Trophoblast cell (in vitro differentiated cells and primary cell): ENCODE measurements at regions not wholly inside any gene's neighbourhood (a gene's known extent, or its start where the extent isn't known, plus 50 kb on each side); places are given as distances from the start of the nearest gene placed in this dataset.

Source experiments
- DNase-seq, 2 donors: peaks; one replicate each; pipeline ENCODE4 v3.0.0-alpha.2; 2016
- H2AFZ ChIP-seq: 2 replicates; pipeline ENCODE4 v1.6.1; 2013; ENCODE audit warnings: low read length, moderate library complexity, mild to moderate bottlenecking; ENCODE audit not compliant: insufficient read depth, poor library complexity
- H2AK5ac ChIP-seq: 2 replicates; pipeline ENCODE4 v1.6.1; 2013; ENCODE audit warnings: mild to moderate bottlenecking, low read length
- H2BK120ac ChIP-seq: 2 replicates; pipeline ENCODE4 v1.6.1; 2013; ENCODE audit warnings: low read length, mild to moderate bottlenecking, moderate library complexity; ENCODE audit not compliant: insufficient read depth, poor library complexity
- H2BK12ac ChIP-seq: 2 replicates; pipeline ENCODE4 v1.6.1; 2013; ENCODE audit warnings: mild to moderate bottlenecking, low read length, moderate library complexity
- H2BK5ac ChIP-seq: 2 replicates; pipeline ENCODE4 v1.6.1; 2013; ENCODE audit warnings: low read length, low read depth, moderate library complexity, mild to moderate bottlenecking; ENCODE audit not compliant: poor library complexity
- H3K14ac ChIP-seq: 2 replicates; pipeline ENCODE4 v1.6.1; 2013; ENCODE audit warnings: mild to moderate bottlenecking, low read length
- H3K18ac ChIP-seq: 2 replicates; pipeline ENCODE4 v1.6.1; 2013; ENCODE audit warnings: mild to moderate bottlenecking, low read length
- H3K23ac ChIP-seq: 2 replicates; pipeline ENCODE4 v1.6.1; 2013; ENCODE audit warnings: low read length
- H3K27ac ChIP-seq: 2 replicates; pipeline ENCODE4 v1.5.1; 2013; ENCODE audit warnings: low read depth, mild to moderate bottlenecking, inconsistent platforms, low read length, moderate library complexity
- H3K27me3 ChIP-seq: 2 replicates; pipeline ENCODE4 v1.6.1; 2013; ENCODE audit warnings: inconsistent platforms, mild to moderate bottlenecking, low read length, moderate library complexity; ENCODE audit not compliant: insufficient read depth
- H3K36me3 ChIP-seq, 2 experiments: 1 replicate in 1 of 2; 2 replicates in 1 of 2; pipeline ENCODE4 v1.6.1; 2013; ENCODE audit warnings: low read length in 2 of 2, mild to moderate bottlenecking in 2 of 2, moderate library complexity in 1 of 2; ENCODE audit not compliant: insufficient read depth in 2 of 2, control insufficient read depth in 1 of 2
- H3K4ac ChIP-seq: 2 replicates; pipeline ENCODE4 v1.6.1; 2013; ENCODE audit warnings: low read depth, mild to moderate bottlenecking, low read length, moderate library complexity
- H3K4me1 ChIP-seq, 2 experiments: 1 replicate in 1 of 2; 2 replicates in 1 of 2; pipeline ENCODE4 v1.6.1; 2013; ENCODE audit warnings: low read length in 2 of 2, mild to moderate bottlenecking in 2 of 2, moderate library complexity in 1 of 2; ENCODE audit not compliant: insufficient read depth in 2 of 2, control insufficient read depth in 1 of 2
- H3K4me2 ChIP-seq: 2 replicates; pipeline ENCODE4 v1.6.1; 2013; ENCODE audit warnings: inconsistent platforms, mild to moderate bottlenecking, low read length, moderate library complexity
- H3K4me3 ChIP-seq: 2 replicates; pipeline ENCODE4 v1.5.1; 2013; ENCODE audit warnings: mild to moderate bottlenecking, low read depth, low read length, inconsistent platforms
- H3K79me1 ChIP-seq: one replicate; pipeline ENCODE4 v1.6.1; 2013; ENCODE audit warnings: low read length
- H3K79me2 ChIP-seq: 2 replicates; pipeline ENCODE4 v1.6.1; 2013; ENCODE audit warnings: low read length, mild to moderate bottlenecking; ENCODE audit not compliant: control insufficient read depth, insufficient read depth, poor library complexity
- H3K9ac ChIP-seq: 2 replicates; pipeline ENCODE4 v1.6.1; 2013; ENCODE audit warnings: mild to moderate bottlenecking, low read length
- H3K9me3 ChIP-seq: 2 replicates; pipeline ENCODE4 v1.6.1; 2013; ENCODE audit warnings: low read depth, mild to moderate bottlenecking, control low read depth, inconsistent platforms, low read length; ENCODE audit not compliant: insufficient read depth
- H4K12ac ChIP-seq: 2 replicates; pipeline ENCODE4 v1.6.1; 2013; ENCODE audit warnings: low read depth, mild to moderate bottlenecking, low read length, moderate library complexity
- H4K8ac ChIP-seq: 2 replicates; pipeline ENCODE4 v1.6.1; 2013; ENCODE audit warnings: low read depth, mild to moderate bottlenecking, low read length, moderate library complexity
- H4K91ac ChIP-seq: one replicate; pipeline ENCODE4 v1.6.1; 2013; ENCODE audit warnings: low read depth, mild to moderate bottlenecking, low read length, moderate library complexity
- WGBS: extraction: QIAGEN DNeasy Blood & Tissue Kit; methylation state at CpG from one replicate; pipeline ENCODE4 v1.1.7; 2013; ENCODE audit warnings: missing lambda C conversion rate; ENCODE audit not compliant: insufficient read length, insufficient coverage; ENCODE audit errors: extremely low coverage; 5-methylcytosine and 5-hydroxymethylcytosine counted together

- Histone ChIP-seq H2BK12ac (no peak overlapping the region), H3K4me2 (no peak overlapping the region), H3K27me3 (no peaks in the 10 kb centered on the region), H4K8ac (no peak overlapping the region), H2BK120ac (no peak overlapping the region), H3K9me3 (no peaks in the 10 kb centered on the region), H4K12ac (no peak overlapping the region), H2BK5ac (no peak overlapping the region), H3K36me3 (no peaks in the 10 kb centered on the region), H2AK5ac (no peak overlapping the region), H4K91ac (no peak overlapping the region), H3K4me3 (no peak overlapping the region), H3K79me1 (no peaks in the 10 kb centered on the region), H3K79me2 (no peaks in the 10 kb centered on the region), H3K9ac (no peak overlapping the region), H3K18ac (no peak overlapping the region), H3K4ac (no peak overlapping the region), H3K14ac (no peak overlapping the region), H3K4me1 (no peaks in the 10 kb centered on the region), H2AFZ (no peak overlapping the region), H3K23ac (no peak overlapping the region), H3K27ac (no peak overlapping the region)
- DNase-seq, result no peak
- no CpG with 5 or more reads among the region's 2 CpGs for WGBS
These were observed 344.7 kb upstream of the FIGN start for GRCh38 chr2:164080486-164080885.

GRCh38 chr2:164079258-164079657 lies 343.4 kb upstream of the FIGN start:
- no peak overlapping the region for H3K4ac ChIP-seq
- no peak overlapping the region for H3K9ac ChIP-seq
- H3K27me3 ChIP-seq, result no peaks in the 10 kb centered on the region
- H3K27ac ChIP-seq, result no peak overlapping the region
- no peak overlapping the region for H2BK12ac ChIP-seq
- H3K14ac ChIP-seq, result no peak overlapping the region
- no peaks in the 10 kb centered on the region for H3K79me1 ChIP-seq
- H2BK5ac ChIP-seq, result no peak overlapping the region
- no peak overlapping the region for H4K8ac ChIP-seq
- no peak overlapping the region for H3K4me2 ChIP-seq
- H3K4me3 ChIP-seq, result no peak overlapping the region
- no peak for DNase-seq
- no peak overlapping the region for H3K18ac ChIP-seq
- H3K4me1 ChIP-seq, result no peaks in the 10 kb centered on the region
- no peak overlapping the region for H2AK5ac ChIP-seq
- H4K91ac ChIP-seq, result no peak overlapping the region
- no peak overlapping the region for H2AFZ ChIP-seq
- WGBS, result no CpG with 5 or more reads among the region's 2 CpGs
- H3K36me3 ChIP-seq, result no peaks in the 10 kb centered on the region
- H3K79me2 ChIP-seq, result no peaks in the 10 kb centered on the region
- H3K9me3 ChIP-seq, result no peaks in the 10 kb centered on the region
- no peak overlapping the region for H3K23ac ChIP-seq
- H2BK120ac ChIP-seq, result no peak overlapping the region
- no peak overlapping the region for H4K12ac ChIP-seq

DNA sequence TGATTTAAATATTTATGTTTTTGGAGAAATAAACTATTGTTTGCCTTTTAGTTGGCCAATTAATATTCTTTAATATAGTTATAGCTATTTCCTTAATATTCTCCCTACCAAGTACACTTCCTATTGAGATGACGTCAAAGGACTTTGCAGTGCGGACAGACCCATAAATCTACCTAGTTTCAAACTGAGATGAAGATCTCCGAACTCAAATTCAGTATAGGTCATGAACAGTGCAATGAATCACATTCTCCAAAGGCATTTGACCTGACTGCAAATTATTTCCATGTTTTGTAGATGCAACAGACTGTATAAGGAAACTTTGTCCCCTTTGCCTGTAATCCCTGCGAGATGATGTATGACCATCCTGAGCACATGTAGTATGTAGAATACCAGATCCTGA lies 342.6 kb upstream of the FIGN start:
- H2BK12ac ChIP-seq, result no peak overlapping the region
- H3K9ac ChIP-seq, result no peak overlapping the region
- H3K4me1 ChIP-seq, result no peaks in the 10 kb centered on the region
- no peak overlapping the region for H3K4me2 ChIP-seq
- no peak overlapping the region for H3K23ac ChIP-seq
- no peak overlapping the region for H3K4ac ChIP-seq
- H3K14ac ChIP-seq, result no peak overlapping the region
- no peak overlapping the region for H2AK5ac ChIP-seq
- H3K9me3 ChIP-seq, result no peaks in the 10 kb centered on the region
- no peak overlapping the region for H4K8ac ChIP-seq
- no peak overlapping the region for H3K4me3 ChIP-seq
- H3K79me1 ChIP-seq, result no peaks in the 10 kb centered on the region
- no peak overlapping the region for H4K91ac ChIP-seq
- DNase-seq, result no peak
- no peaks in the 10 kb centered on the region for H3K79me2 ChIP-seq
- H2BK5ac ChIP-seq, result no peak overlapping the region
- WGBS, result no CpG with 5 or more reads among the region's 4 CpGs
- no peaks in the 10 kb centered on the region for H3K36me3 ChIP-seq
- H3K18ac ChIP-seq, result no peak overlapping the region
- no peak overlapping the region for H3K27ac ChIP-seq
- H2BK120ac ChIP-seq, result no peak overlapping the region
- H2AFZ ChIP-seq, result no peak overlapping the region
- no peak overlapping the region for H4K12ac ChIP-seq
- no peaks in the 10 kb centered on the region for H3K27me3 ChIP-seq

GRCh38 chr2:164073101-164074074 lies 337.6 kb upstream of the FIGN start:
- no peak overlapping the region for H3K4me3 ChIP-seq
- no CpG with 5 or more reads among the region's 12 CpGs for WGBS
- peak; percentile 2 to 82 for DNase-seq

More at GRCh38 chr2:164073101-164074074, 337.6 kb upstream of the FIGN start:
- no peak overlapping the region for H2BK120ac ChIP-seq
- no peaks in the 10 kb centered on the region for H3K36me3 ChIP-seq
- no peak overlapping the region for H3K14ac ChIP-seq
- H3K4me2 ChIP-seq, result no peak overlapping the region
- no peak overlapping the region for H4K91ac ChIP-seq
- no peak overlapping the region for H2AK5ac ChIP-seq
- no peaks in the 10 kb centered on the region for H3K79me2 ChIP-seq
- no peak overlapping the region for H3K27ac ChIP-seq
- no peak overlapping the region for H3K18ac ChIP-seq
- H3K79me1 ChIP-seq, result no peaks in the 10 kb centered on the region
- no peaks in the 10 kb centered on the region for H3K9me3 ChIP-seq
- H2BK12ac ChIP-seq, result no peak overlapping the region
- H3K23ac ChIP-seq, result no peak overlapping the region
- H4K12ac ChIP-seq, result no peak overlapping the region
- no peaks in the 10 kb centered on the region for H3K27me3 ChIP-seq
- H2BK5ac ChIP-seq, result no peak overlapping the region
- H4K8ac ChIP-seq, result no peak overlapping the region
- H3K4me1 ChIP-seq, result no peaks in the 10 kb centered on the region
- H3K9ac ChIP-seq, result no peak overlapping the region
- no peak overlapping the region for H2AFZ ChIP-seq
- no peak overlapping the region for H3K4ac ChIP-seq
